GM18868 (cell line): ENCODE measurements at regions not wholly inside any gene's neighbourhood (a gene's known extent, or its start where the extent isn't known, plus 50 kb on each side); places are given as distances from the start of the nearest gene placed in this dataset.
A peak's percentile ranks its signal among the peaks of the same experiment; 100 is the strongest.
"Not testable (repeated sequence)": the region's sequence is repeated elsewhere in the genome, so short reads cannot be mapped to it uniquely, and the experiment has no call there.

ENCODE experiments used
- ATAC-seq: cut with Tn5 transposase; IDR thresholded peaks from one replicate; pipeline ENCODE4 v1.9.1; 2021; ENCODE audit warnings: mild to moderate bottlenecking, moderate library complexity; ENCODE audit not compliant: unreplicated experiment

- ATAC-seq, result no peak
Observed at GRCh38 chr12:127024791-127025190, 1242.2 kb upstream of the TMEM132C start.

DNA sequence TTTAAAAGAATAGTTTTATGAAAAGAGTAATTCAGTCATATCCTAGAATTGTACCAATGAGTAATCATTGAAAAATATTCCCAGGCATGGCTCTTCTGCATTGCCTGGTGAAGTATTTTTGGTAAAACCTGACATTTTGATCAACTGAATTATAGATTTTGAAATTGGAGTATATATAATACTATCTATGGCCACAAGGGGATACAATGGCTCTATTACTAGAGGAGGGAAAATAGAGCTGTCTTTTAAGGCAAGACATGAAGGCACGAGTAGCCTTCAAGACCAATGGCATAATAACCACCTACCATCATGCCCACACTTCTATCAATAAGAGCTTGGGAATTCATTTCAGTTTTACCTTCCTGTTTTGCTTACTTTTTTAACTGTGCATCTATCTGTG lies 1241.4 kb upstream of the TMEM132C start:
- ATAC-seq, result peak; percentile 61

- no peak for ATAC-seq
Observed at GRCh38 chr12:127035011-127035879, 1231.7 kb upstream of the TMEM132C start.

DNA sequence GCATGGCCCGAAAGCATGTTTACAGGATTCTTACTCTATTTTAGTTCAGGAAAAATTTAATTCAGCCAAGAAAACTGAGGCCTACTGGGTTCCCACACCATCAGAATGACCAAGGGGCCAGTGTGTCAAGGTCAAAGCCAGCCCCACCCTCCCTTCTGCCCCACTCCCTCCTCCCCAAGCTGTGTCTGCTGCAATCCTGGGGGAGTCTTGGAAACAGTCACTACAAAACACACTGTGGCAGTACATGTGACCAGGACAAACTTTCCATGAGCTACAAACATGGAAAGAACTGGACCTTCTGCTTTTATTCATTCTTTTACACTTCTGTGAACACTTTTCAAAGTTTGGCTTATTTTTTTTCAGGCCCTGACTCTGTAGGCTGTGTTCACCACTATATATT lies 1228.8 kb upstream of the TMEM132C start:
- no peak for ATAC-seq

- no peak for ATAC-seq
Observed at GRCh38 chr12:127038761-127039160, 1228.2 kb upstream of the TMEM132C start.

DNA sequence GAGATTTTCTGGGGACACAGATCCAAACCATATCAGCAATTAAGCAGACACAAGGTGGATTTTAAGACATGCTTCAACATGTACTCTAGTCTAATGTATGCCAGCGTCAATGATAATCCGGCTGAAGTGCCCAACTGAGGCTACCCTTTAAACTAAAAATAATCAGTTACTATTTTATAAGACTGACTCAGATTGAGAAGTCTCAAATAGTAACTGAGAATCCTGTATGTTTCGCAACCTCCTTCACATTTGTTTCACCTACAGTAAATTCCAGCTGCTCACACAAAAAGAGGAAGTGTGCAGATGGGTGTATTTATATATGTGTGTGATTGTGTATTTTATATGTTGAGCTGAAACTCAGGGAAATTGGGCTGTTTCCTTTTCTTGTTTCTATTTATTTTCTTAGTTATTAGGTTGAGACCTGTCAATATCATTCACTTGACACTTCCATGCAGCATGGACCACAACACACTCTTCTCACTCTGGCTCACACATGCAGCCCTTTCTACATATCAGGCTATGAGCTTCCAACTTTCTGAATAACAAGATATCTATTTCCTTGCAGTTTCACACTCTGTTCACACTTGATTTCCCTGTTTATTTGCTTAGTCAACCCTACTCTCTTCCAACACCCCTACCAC lies 1224.9 kb upstream of the TMEM132C start:
- ATAC-seq, result peak; percentile 97

GRCh38 chr12:127043731-127044130 lies 1223.2 kb upstream of the TMEM132C start:
- no peak for ATAC-seq

DNA sequence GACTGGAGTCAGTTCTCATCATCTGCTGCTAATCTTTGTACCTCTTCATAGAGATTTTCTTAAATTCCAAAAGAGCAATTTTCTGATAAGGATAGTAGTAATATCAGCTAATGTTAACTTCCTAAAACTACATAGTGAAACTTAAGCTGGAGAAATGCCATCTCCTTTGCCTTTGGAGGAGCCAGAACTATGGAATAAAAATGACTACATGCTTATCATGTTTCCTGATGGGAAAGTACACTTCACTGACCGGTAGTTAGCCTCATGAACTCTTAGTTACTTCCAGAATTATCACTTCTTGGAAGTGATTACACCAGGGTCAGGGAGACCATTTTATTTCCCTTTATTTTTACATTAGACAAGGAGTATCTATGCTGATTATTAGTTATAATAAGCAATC lies 1222.1 kb upstream of the TMEM132C start:
- ATAC-seq, result no peak

DNA sequence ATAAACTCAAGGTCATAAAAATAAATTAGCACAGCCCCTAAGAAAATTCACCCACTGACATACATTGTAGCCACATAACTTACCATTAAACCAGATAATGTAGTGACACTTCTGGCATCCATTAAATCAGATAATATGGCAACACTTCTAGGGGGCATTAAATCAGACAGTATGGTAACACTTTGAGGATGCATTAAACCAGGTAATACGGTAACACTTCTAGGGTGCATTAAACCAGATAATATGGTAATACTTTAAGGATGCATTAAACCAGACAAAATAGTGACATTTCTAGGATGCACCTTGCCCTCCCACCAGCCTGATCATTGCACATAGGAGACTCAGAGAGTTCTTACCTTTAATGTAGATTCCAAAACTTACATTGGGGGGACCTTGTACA lies 1220.5 kb upstream of the TMEM132C start:
- ATAC-seq, result no peak

DNA sequence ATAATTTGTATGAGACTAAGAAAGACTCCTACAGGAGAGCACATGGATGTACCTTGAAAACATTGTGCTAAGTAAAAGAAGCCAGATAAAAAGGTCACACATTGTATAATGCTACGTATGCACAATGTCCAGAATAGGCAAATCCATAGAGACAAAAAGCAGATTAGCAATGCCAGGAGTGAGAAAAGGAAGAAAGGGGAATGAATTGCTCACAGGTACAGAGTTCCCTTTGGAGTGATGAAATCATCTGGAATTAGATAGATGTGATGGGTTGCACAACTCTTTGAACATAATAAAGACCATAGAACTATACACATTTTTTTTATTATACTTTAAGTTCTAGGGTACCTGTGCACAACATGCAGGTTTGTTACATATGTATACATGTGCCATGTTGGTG lies 1218.9 kb upstream of the TMEM132C start:
- no peak for ATAC-seq

GRCh38 chr12:127048525-127048924 lies 1218.4 kb upstream of the TMEM132C start:
- ATAC-seq, result not testable (repeated sequence)

DNA sequence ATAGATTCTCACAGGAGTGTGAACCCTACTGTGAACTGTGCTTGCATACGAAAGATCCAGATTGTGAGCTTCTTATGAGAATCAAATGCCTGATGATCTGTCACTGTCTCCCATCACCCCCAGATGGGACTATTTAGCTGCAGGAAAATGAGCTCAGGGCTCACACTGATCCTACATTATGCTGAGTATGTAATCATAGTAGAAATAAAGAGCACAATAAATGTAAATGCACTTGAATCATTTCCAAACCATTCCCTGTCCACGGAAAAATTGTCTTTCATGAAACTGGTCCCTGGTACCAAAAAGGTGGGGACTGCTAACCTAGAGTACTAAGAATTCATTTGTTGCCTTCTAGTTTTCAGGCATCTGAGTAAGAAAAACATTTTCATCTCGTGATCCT lies 1215.8 kb upstream of the TMEM132C start:
- no peak for ATAC-seq

DNA sequence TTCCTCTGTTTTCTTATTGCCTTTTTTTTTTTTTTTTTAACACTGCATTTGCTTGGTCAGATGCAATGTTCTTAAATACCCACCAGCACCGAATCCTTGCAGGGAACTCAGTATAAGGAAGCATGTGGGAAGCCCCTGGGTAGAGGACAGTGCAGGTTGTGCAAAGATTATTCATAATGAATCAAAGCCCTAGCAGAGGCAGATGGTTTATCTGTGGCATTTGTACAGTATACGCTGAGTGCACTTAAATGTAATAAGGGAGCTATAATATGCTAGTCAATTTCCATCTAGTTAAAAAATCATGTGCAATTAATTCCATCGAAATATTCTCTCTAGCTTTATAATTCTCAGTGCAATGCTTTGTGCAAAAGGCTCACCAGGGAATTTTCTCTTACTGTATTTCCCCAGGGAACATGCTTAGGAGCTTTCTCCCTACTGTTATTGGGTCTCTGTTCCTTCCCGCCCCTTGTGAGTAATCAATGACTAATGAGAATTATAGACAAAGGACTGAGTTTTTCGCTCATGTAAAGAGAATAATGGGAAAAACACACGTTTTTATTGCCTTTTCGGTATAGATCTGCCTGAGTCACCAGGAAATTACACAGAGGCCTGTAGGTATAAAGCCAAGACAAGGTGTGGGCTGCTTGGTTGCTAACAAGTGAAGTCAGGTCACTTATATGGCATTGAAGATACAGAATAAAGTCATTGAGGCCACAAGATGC lies 1214.3 kb upstream of the TMEM132C start:
- ATAC-seq, result no peak

DNA sequence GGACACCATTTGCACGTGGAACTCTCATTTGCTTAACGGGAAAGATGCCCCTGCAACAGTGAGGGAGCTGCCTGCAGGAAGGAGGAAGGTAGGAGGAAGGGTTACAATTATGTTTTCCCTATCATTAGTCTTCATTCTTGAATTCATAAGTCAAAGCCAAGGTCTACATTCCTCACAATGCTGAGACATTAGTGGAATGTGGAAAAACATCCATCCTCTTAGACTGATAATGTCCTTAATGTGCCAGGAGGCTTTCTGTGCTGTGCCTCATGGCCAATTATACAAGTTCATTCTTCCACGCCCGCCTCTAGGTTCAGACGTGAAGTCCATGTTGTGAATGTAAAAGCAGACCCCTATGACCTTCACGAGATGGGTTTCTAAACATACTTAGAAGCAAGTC lies 1212.4 kb upstream of the TMEM132C start:
- no peak for ATAC-seq

- no peak for ATAC-seq
Observed at GRCh38 chr12:127060310-127060847, 1206.6 kb upstream of the TMEM132C start.

DNA sequence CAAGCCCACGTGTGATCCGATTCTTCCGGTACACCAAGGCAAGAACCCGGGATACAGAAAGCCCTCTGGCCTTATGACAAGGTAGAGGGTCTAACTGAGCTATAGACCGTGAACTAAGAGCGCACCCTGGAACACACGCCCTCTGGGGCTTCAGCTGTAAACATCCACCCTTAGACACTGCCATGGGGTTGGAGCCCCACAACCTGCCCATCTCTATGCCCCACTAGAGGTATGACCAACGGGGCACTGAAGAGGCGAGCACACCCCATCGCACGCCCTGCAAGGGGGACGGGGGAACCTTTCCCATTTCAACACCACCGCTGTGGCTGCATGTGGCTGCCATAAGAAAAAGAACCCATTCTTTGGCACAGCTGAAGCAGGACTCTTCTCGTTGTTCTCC lies 1206.0 kb upstream of the TMEM132C start:
- no peak for ATAC-seq

GRCh38 chr12:127063339-127064072 lies 1203.5 kb upstream of the TMEM132C start:
- ATAC-seq, result no peak

DNA sequence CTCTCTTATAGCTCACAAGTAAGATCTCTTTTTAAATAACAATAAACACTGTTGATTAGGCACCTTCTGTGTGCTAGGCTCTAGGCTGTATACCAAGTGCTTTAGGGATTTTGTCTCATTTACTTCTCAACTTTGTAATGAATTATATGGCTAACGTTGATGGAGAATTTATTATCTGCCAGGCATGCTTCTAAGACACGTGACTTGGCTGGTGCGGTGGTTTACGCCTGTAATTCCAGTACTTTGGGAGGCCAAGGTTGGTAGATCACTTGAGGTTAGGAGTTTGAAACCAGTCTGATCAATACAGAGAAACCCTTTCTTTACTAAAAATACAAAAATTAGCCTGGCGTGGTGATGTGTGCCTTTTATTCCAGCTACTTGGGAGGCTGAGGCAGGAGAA lies 1202.8 kb upstream of the TMEM132C start:
- ATAC-seq, result no peak

- no peak for ATAC-seq
Observed at GRCh38 chr12:127065595-127065994, 1201.4 kb upstream of the TMEM132C start.

DNA sequence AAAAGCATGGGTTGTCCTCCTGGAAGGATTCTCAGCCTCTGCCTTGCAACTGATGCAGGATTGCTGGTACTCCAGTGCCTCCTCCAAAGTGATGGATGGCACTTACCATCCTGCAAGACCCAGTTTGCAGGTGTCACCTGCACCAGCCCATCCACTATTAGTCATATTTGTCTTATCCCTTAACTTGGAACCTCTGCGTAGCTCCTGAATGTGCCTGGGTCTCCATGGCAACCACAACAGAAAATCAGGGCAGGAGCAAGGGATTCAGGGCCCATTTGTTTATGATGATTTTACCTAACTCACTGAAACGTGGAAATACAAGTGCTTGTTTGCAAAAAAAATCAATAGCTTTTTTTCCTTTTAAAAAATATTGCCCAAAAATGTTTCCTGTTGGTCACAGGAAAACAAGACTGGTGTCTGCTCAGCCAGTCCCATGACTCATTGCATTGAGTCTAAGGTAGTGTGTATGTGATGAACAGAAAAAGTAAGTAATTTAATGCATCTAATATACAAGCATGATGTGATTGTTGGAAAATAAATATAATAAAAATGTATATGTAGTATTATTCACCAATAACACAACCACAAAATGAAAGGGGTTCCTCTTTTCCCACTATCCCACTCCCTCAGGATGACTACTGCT lies 1196.3 kb upstream of the TMEM132C start:
- ATAC-seq, result no peak
